ENCODE measurements at regions not wholly inside any gene's neighbourhood (a gene's known extent, or its start where the extent isn't known, plus 50 kb on each side); places are given as distances from the start of the nearest gene placed in this dataset.

GRCh38 chr16:85453194-85453678 is 159.9 kb upstream of the GSE1 start:
- H3K9me3 ChIP-seq (replicated peaks in 1 of 2; ENCODE audit: control insufficient read depth in 1 of 2, insufficient read depth in 1 of 2, low read length in 2 of 2) = no peaks in the 10 kb centered on the region
- no peaks in the 10 kb centered on the region for H3K36me3 Mint-ChIP-seq
- peak overlapping the region in 1 of 7 donors; percentile 23 for H3K27ac Mint-ChIP-seq
- no peaks in the 10 kb centered on the region for H3K36me3 ChIP-seq (replicated peaks in 1 of 2; ENCODE audit: control insufficient read depth in 1 of 2, insufficient read depth in 2 of 2, low read length in 2 of 2)
- peak overlapping the region in 1 of 2 donors; percentile 13 for H3K4me3 Mint-ChIP-seq
- TF ChIP-seq, protein P1, sequence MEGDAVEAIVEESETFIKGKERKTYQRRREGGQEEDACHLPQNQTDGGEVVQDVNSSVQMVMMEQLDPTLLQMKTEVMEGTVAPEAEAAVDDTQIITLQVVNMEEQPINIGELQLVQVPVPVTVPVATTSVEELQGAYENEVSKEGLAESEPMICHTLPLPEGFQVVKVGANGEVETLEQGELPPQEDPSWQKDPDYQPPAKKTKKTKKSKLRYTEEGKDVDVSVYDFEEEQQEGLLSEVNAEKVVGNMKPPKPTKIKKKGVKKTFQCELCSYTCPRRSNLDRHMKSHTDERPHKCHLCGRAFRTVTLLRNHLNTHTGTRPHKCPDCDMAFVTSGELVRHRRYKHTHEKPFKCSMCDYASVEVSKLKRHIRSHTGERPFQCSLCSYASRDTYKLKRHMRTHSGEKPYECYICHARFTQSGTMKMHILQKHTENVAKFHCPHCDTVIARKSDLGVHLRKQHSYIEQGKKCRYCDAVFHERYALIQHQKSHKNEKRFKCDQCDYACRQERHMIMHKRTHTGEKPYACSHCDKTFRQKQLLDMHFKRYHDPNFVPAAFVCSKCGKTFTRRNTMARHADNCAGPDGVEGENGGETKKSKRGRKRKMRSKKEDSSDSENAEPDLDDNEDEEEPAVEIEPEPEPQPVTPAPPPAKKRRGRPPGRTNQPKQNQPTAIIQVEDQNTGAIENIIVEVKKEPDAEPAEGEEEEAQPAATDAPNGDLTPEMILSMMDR (IDR thresholded peaks at IDR 0.05) = no peak
- H3K27me3 ChIP-seq (ENCODE audit: control insufficient read depth in 2 of 2, insufficient read depth in 2 of 2, low read length in 2 of 2) = peaks cover 4 to 30% of the 10 kb centered on the region in 2 donors
- no peaks in the 10 kb centered on the region for H3K79me2 ChIP-seq (ENCODE audit: insufficient read depth, low read length)
- H3K27ac ChIP-seq (ENCODE audit: low read depth in 1 of 2, low read length in 2 of 2) = no peak overlapping the region
- H3K4me1 Mint-ChIP-seq = peaks cover 4% of the 10 kb centered on the region
- no peak overlapping the region for H3K4me2 ChIP-seq (replicated peaks; ENCODE audit: extremely low read depth, low read length, poor library complexity, severe bottlenecking)
- 48% methylated on average over 8 of the region's 14 CpGs for WGBS (ENCODE audit: insufficient coverage)
- no peak overlapping the region for H2AFZ ChIP-seq (ENCODE audit: insufficient read depth, low read depth, low read length, poor library complexity, severe bottlenecking)
- no peaks in the 10 kb centered on the region for H3K4me1 ChIP-seq (ENCODE audit: control insufficient read depth in 1 of 2, insufficient read depth in 2 of 2, low read length in 2 of 2)
- no peak overlapping the region for H3K4me3 ChIP-seq (replicated peaks in 1 of 3; ENCODE audit: low read depth in 2 of 3, low read length in 3 of 3)
- intact Hi-C loops (cut with micrococcal nuclease) = no loop called here
- H3K9me3 Mint-ChIP-seq = peaks cover 0 to 5% (median 0%) of the 10 kb centered on the region in 7 donors
- no peak overlapping the region for H3K9ac ChIP-seq (ENCODE audit: insufficient read depth, low read length, poor library complexity, severe bottlenecking)
- peaks cover 46 to 55% (median 46%) of the 10 kb centered on the region in 3 donors for H3K27me3 Mint-ChIP-seq (ENCODE audit: low read depth in 3 of 3)
- DNase-seq = no peak
- H4K20me1 ChIP-seq (ENCODE audit: insufficient read depth, low read length) = no peaks in the 10 kb centered on the region

GRCh38 chr16:85453703-85454102 is 159.4 kb upstream of the GSE1 start:
- WGBS (ENCODE audit: insufficient coverage) = 80% methylated on average over 9 of the region's 10 CpGs
- H3K9me3 ChIP-seq (replicated peaks in 1 of 2; ENCODE audit: control insufficient read depth in 1 of 2, insufficient read depth in 1 of 2, low read length in 2 of 2) = no peaks in the 10 kb centered on the region
- no peaks in the 10 kb centered on the region for H3K4me1 ChIP-seq (ENCODE audit: control insufficient read depth in 1 of 2, insufficient read depth in 2 of 2, low read length in 2 of 2)
- H3K4me3 Mint-ChIP-seq = no peak overlapping the region
- no peaks in the 10 kb centered on the region for H3K36me3 Mint-ChIP-seq
- DNase-seq = no peak
- no peak overlapping the region for H2AFZ ChIP-seq (ENCODE audit: insufficient read depth, low read depth, low read length, poor library complexity, severe bottlenecking)
- no peak overlapping the region for H3K4me2 ChIP-seq (replicated peaks; ENCODE audit: extremely low read depth, low read length, poor library complexity, severe bottlenecking)
- H3K79me2 ChIP-seq (ENCODE audit: insufficient read depth, low read length) = no peaks in the 10 kb centered on the region
- TF ChIP-seq, protein P1 (IDR thresholded peaks at IDR 0.05) = no peak
- no peak overlapping the region for H3K9ac ChIP-seq (ENCODE audit: insufficient read depth, low read length, poor library complexity, severe bottlenecking)
- intact Hi-C loops (cut with micrococcal nuclease) = no loop called here
- peaks cover 41 to 50% (median 41%) of the 10 kb centered on the region in 3 donors for H3K27me3 Mint-ChIP-seq (ENCODE audit: low read depth in 3 of 3)
- H3K27ac Mint-ChIP-seq = no peak overlapping the region
- H3K27ac ChIP-seq (ENCODE audit: low read depth in 1 of 2, low read length in 2 of 2) = no peak overlapping the region
- no peaks in the 10 kb centered on the region for H3K36me3 ChIP-seq (replicated peaks in 1 of 2; ENCODE audit: control insufficient read depth in 1 of 2, insufficient read depth in 2 of 2, low read length in 2 of 2)
- H3K27me3 ChIP-seq (ENCODE audit: control insufficient read depth in 2 of 2, insufficient read depth in 2 of 2, low read length in 2 of 2) = peaks cover 0 to 26% of the 10 kb centered on the region in 2 donors
- no peak overlapping the region for H3K4me3 ChIP-seq (replicated peaks in 1 of 3; ENCODE audit: low read depth in 2 of 3, low read length in 3 of 3)
- H3K4me1 Mint-ChIP-seq = peaks cover 2% of the 10 kb centered on the region
- H4K20me1 ChIP-seq (ENCODE audit: insufficient read depth, low read length) = no peaks in the 10 kb centered on the region
- peaks cover 0 to 4% (median 0%) of the 10 kb centered on the region in 7 donors for H3K9me3 Mint-ChIP-seq

Measured in CD14-positive monocyte (primary cell).